ENCODE measurements at regions not wholly inside any gene's neighbourhood (a gene's known extent, or its start where the extent isn't known, plus 50 kb on each side); places are given as distances from the start of the nearest gene placed in this dataset.

- DNase-seq (ENCODE audit: extremely low read depth, insufficient read length): no peak
- TF ChIP-seq CTCF (IDR thresholded peaks at IDR 0.05; ENCODE audit: insufficient read depth, low read length, poor library complexity, severe bottlenecking): no peak
- Histone ChIP-seq H3K4me3 (replicated peaks; ENCODE audit: low read depth, low read length) (no peak overlapping the region), H3K27me3 (replicated peaks; ENCODE audit: control insufficient read depth, insufficient read depth, low read length) (no peaks in the 10 kb centered on the region), H3K36me3 (ENCODE audit: control insufficient read depth, insufficient read depth, low read length) (no peaks in the 10 kb centered on the region)
Measured at GRCh38 chr3:112741983-112742382, 101.0 kb upstream of the CCDC80 start.

GRCh38 chr3:112740835-112741234 lies 99.9 kb upstream of the CCDC80 start:
- Histone ChIP-seq H3K36me3 (ENCODE audit: control insufficient read depth, insufficient read depth, low read length) (no peaks in the 10 kb centered on the region), H3K27me3 (replicated peaks; ENCODE audit: control insufficient read depth, insufficient read depth, low read length) (no peaks in the 10 kb centered on the region), H3K4me3 (replicated peaks; ENCODE audit: low read depth, low read length) (no peak overlapping the region)
- no peak for TF ChIP-seq CTCF (IDR thresholded peaks at IDR 0.05; ENCODE audit: insufficient read depth, low read length, poor library complexity, severe bottlenecking)
- DNase-seq (ENCODE audit: extremely low read depth, insufficient read length): no peak

- H3K27me3 ChIP-seq (replicated peaks; ENCODE audit: control insufficient read depth, insufficient read depth, low read length): no peaks in the 10 kb centered on the region
- DNase-seq (ENCODE audit: extremely low read depth, insufficient read length): no peak
- no peak overlapping the region for H3K4me3 ChIP-seq (replicated peaks; ENCODE audit: low read depth, low read length)
- H3K36me3 ChIP-seq (ENCODE audit: control insufficient read depth, insufficient read depth, low read length): no peaks in the 10 kb centered on the region
- no peak for TF ChIP-seq CTCF (IDR thresholded peaks at IDR 0.05; ENCODE audit: insufficient read depth, low read length, poor library complexity, severe bottlenecking)
Measured at GRCh38 chr3:112739252-112739965, 98.5 kb upstream of the CCDC80 start.

- Histone ChIP-seq H3K27me3 (replicated peaks; ENCODE audit: control insufficient read depth, insufficient read depth, low read length) (no peaks in the 10 kb centered on the region), H3K36me3 (ENCODE audit: control insufficient read depth, insufficient read depth, low read length) (no peaks in the 10 kb centered on the region), H3K4me3 (replicated peaks; ENCODE audit: low read depth, low read length) (no peak overlapping the region)
- TF ChIP-seq CTCF (IDR thresholded peaks at IDR 0.05; ENCODE audit: insufficient read depth, low read length, poor library complexity, severe bottlenecking): no peak
- no peak for DNase-seq (ENCODE audit: extremely low read depth, insufficient read length)
Measured at GRCh38 chr3:112738366-112738765, 97.4 kb upstream of the CCDC80 start.

GRCh38 chr3:112736805-112737566 lies 96.0 kb upstream of the CCDC80 start:
- no peak for DNase-seq (ENCODE audit: extremely low read depth, insufficient read length)
- Histone ChIP-seq H3K36me3 (ENCODE audit: control insufficient read depth, insufficient read depth, low read length) (no peaks in the 10 kb centered on the region), H3K4me3 (replicated peaks; ENCODE audit: low read depth, low read length) (no peak overlapping the region), H3K27me3 (replicated peaks; ENCODE audit: control insufficient read depth, insufficient read depth, low read length) (no peaks in the 10 kb centered on the region)
- no peak for TF ChIP-seq CTCF (IDR thresholded peaks at IDR 0.05; ENCODE audit: insufficient read depth, low read length, poor library complexity, severe bottlenecking)
